ENCODE measurements at regions not wholly inside any gene's neighbourhood (a gene's known extent, or its start where the extent isn't known, plus 50 kb on each side); places are given as distances from the start of the nearest gene placed in this dataset.

- TF ChIP-seq, protein P1, sequence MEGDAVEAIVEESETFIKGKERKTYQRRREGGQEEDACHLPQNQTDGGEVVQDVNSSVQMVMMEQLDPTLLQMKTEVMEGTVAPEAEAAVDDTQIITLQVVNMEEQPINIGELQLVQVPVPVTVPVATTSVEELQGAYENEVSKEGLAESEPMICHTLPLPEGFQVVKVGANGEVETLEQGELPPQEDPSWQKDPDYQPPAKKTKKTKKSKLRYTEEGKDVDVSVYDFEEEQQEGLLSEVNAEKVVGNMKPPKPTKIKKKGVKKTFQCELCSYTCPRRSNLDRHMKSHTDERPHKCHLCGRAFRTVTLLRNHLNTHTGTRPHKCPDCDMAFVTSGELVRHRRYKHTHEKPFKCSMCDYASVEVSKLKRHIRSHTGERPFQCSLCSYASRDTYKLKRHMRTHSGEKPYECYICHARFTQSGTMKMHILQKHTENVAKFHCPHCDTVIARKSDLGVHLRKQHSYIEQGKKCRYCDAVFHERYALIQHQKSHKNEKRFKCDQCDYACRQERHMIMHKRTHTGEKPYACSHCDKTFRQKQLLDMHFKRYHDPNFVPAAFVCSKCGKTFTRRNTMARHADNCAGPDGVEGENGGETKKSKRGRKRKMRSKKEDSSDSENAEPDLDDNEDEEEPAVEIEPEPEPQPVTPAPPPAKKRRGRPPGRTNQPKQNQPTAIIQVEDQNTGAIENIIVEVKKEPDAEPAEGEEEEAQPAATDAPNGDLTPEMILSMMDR (IDR thresholded peaks at IDR 0.05): no peak
- no peak for TF ChIP-seq POLR2A (IDR thresholded peaks at IDR 0.05)
- TF ChIP-seq POLR2AphosphoS5 (IDR thresholded peaks at IDR 0.05): no peak
- Histone ChIP-seq H3K4me3 (no peak overlapping the region), H3K4me1 (no peaks in the 10 kb centered on the region), H3K9me3 (no peaks in the 10 kb centered on the region), H3K27me3 (no peaks in the 10 kb centered on the region), H3K36me3 (no peaks in the 10 kb centered on the region), H3K27ac (no peak overlapping the region)
- DNase-seq (ENCODE audit: low spot score in 2 of 2): no peak
- intact Hi-C loops (cut with DNase I; ENCODE audit: low total_unique reads): no loop called here
Observed at GRCh38 chr6:81485395-81485794, 267.1 kb downstream of the TENT5A start.

- no peaks in the 10 kb centered on the region for H3K27me3 ChIP-seq
- no peak overlapping the region for H3K4me3 ChIP-seq
- no peaks in the 10 kb centered on the region for H3K9me3 ChIP-seq
- H3K4me1 ChIP-seq: no peaks in the 10 kb centered on the region
- intact Hi-C loops (cut with DNase I; ENCODE audit: low total_unique reads): no loop called here
- TF ChIP-seq, protein P1 (IDR thresholded peaks at IDR 0.05): no peak
- TF ChIP-seq POLR2A (IDR thresholded peaks at IDR 0.05) (no peak), POLR2AphosphoS5 (IDR thresholded peaks at IDR 0.05) (no peak)
- DNase-seq (ENCODE audit: low spot score in 2 of 2): no peak
- no peaks in the 10 kb centered on the region for H3K36me3 ChIP-seq
- no peak overlapping the region for H3K27ac ChIP-seq
Observed at GRCh38 chr6:81484251-81484650, 268.2 kb downstream of the TENT5A start.

DNA sequence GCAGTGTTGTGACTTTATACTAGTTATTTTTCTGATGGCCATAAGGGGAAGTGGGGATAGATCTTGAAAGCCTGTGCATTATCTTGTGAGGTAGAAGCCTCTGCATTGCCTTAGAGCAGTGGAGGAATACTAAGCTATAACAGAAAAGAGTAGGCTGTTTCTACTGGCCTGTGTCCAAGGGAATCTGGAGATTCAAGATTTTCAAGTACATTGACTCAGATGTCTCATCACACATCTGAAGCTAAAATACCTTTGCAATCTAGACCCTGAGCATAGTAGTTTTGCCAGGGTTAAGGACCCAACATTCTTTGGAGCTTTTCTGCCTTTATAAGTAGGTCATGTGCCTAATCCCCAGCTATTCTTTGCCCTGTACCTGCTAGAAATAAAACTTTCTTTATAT lies 272.3 kb downstream of the TENT5A start:
- no peaks in the 10 kb centered on the region for H3K27me3 ChIP-seq
- intact Hi-C loops (cut with DNase I; ENCODE audit: low total_unique reads): no loop called here

GRCh38 chr6:81476881-81477280 lies 275.6 kb downstream of the TENT5A start:
- H3K4me1 ChIP-seq: no peaks in the 10 kb centered on the region
- DNase-seq (ENCODE audit: low spot score in 2 of 2): no peak
- no peak for TF ChIP-seq POLR2AphosphoS5 (IDR thresholded peaks at IDR 0.05)
- no peak overlapping the region for H3K27ac ChIP-seq
- H3K27me3 ChIP-seq: no peaks in the 10 kb centered on the region
- intact Hi-C loops (cut with DNase I; ENCODE audit: low total_unique reads): no loop called here
- H3K9me3 ChIP-seq: no peaks in the 10 kb centered on the region
- H3K4me3 ChIP-seq: no peak overlapping the region
- H3K36me3 ChIP-seq: no peaks in the 10 kb centered on the region

More for the DNA sequence above, 272.3 kb downstream of the TENT5A start:
- Histone ChIP-seq H3K27ac (no peak overlapping the region), H3K4me3 (no peak overlapping the region), H3K36me3 (no peaks in the 10 kb centered on the region), H3K9me3 (no peaks in the 10 kb centered on the region), H3K4me1 (no peaks in the 10 kb centered on the region)
- no peak for TF ChIP-seq POLR2AphosphoS5 (IDR thresholded peaks at IDR 0.05)
- TF ChIP-seq, protein P1 (IDR thresholded peaks at IDR 0.05): no peak
- no peak for TF ChIP-seq POLR2A (IDR thresholded peaks at IDR 0.05)
- DNase-seq (ENCODE audit: low spot score in 2 of 2): no peak

- H3K27me3 ChIP-seq: no peaks in the 10 kb centered on the region
- H3K4me3 ChIP-seq: no peak overlapping the region
- H3K27ac ChIP-seq: no peak overlapping the region
- no peaks in the 10 kb centered on the region for H3K9me3 ChIP-seq
- TF ChIP-seq POLR2AphosphoS5 (IDR thresholded peaks at IDR 0.05) (no peak), POLR2A (IDR thresholded peaks at IDR 0.05) (no peak)
- TF ChIP-seq, protein P1 (IDR thresholded peaks at IDR 0.05): no peak
- no peaks in the 10 kb centered on the region for H3K4me1 ChIP-seq
- intact Hi-C loops (cut with DNase I; ENCODE audit: low total_unique reads): no loop called here
- DNase-seq (ENCODE audit: low spot score in 2 of 2): no peak
- H3K36me3 ChIP-seq: no peaks in the 10 kb centered on the region
Observed at GRCh38 chr6:81475646-81476045, 276.8 kb downstream of the TENT5A start.

DNA sequence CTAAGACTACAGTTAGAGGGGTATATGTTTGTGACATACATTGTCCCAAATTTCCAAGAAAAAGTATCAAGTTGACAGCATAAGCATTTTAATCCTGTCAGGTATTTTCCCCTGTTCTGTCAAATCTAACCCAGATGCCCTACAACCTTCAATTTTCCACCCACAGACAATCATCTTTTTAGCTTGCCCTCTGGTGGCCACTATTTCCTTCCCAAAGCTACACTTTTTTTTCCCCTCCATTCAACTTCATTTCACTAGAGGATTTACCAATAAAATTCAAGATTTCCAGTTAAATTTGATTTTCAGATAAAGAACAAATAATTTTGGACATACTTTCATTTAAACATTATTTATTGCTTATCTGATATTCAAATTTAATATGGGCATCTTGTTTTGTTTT lies 286.6 kb downstream of the TENT5A start:
- TF ChIP-seq, protein P1 (IDR thresholded peaks at IDR 0.05): peak in 1 of 3 donors; percentile 21
- no peak for TF ChIP-seq POLR2A (IDR thresholded peaks at IDR 0.05)
- DNase-seq (ENCODE audit: low spot score in 2 of 2): no peak
- intact Hi-C loops (cut with DNase I; ENCODE audit: low total_unique reads): no loop called here

More for the DNA sequence above, 286.6 kb downstream of the TENT5A start:
- Histone ChIP-seq H3K36me3 (no peaks in the 10 kb centered on the region), H3K27me3 (no peaks in the 10 kb centered on the region), H3K27ac (no peak overlapping the region), H3K9me3 (no peaks in the 10 kb centered on the region), H3K4me3 (no peak overlapping the region), H3K4me1 (no peaks in the 10 kb centered on the region)
